ENCODE measurements at regions not wholly inside any gene's neighbourhood (a gene's known extent, or its start where the extent isn't known, plus 50 kb on each side); places are given as distances from the start of the nearest gene placed in this dataset.

DNA sequence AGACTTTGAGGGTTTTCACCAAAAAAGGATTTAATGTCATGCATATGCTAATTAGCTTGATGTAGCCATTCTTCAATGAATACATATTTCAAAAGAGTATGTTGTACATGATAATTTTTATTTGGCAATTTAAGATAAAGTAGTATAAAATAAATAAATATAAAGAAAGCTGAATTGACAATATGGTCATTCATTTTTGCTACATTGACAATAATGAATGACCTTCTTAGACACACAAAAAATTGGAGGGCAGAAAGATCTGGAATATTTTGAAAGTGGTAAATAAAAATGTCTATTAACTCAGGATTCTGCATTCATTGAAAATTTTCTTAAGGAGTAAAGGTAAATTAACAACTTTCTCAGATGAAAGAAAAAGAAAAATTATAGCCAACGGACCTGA, 324.8 kb upstream of the FTMT start:
- DNase-seq = no peak
- H3K4me1 ChIP-seq = no peaks in the 10 kb centered on the region
- in situ Hi-C loops (cut with MboI; ENCODE audit: low pct_ligation_motif_present in 1 of 4, low pct_unique_long_range_greater_than_20kb in 1 of 4, low sequenced_read_pairs in 3 of 4) (no loop called here), intact Hi-C loops (cut with DNase I; ENCODE audit: low total_unique reads) (no loop called here)
- TF ChIP-seq POLR2AphosphoS5 (IDR thresholded peaks at IDR 0.05) = no peak
- TF ChIP-seq POLR2A (IDR thresholded peaks at IDR 0.05) = no peak
- no peak for TF ChIP-seq EP300 (IDR thresholded peaks at IDR 0.05; ENCODE audit: low read depth)
- TF ChIP-seq, protein P1, sequence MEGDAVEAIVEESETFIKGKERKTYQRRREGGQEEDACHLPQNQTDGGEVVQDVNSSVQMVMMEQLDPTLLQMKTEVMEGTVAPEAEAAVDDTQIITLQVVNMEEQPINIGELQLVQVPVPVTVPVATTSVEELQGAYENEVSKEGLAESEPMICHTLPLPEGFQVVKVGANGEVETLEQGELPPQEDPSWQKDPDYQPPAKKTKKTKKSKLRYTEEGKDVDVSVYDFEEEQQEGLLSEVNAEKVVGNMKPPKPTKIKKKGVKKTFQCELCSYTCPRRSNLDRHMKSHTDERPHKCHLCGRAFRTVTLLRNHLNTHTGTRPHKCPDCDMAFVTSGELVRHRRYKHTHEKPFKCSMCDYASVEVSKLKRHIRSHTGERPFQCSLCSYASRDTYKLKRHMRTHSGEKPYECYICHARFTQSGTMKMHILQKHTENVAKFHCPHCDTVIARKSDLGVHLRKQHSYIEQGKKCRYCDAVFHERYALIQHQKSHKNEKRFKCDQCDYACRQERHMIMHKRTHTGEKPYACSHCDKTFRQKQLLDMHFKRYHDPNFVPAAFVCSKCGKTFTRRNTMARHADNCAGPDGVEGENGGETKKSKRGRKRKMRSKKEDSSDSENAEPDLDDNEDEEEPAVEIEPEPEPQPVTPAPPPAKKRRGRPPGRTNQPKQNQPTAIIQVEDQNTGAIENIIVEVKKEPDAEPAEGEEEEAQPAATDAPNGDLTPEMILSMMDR (IDR thresholded peaks at IDR 0.05) = no peak
- no peak overlapping the region for H3K27ac ChIP-seq
- H3K9me3 ChIP-seq = no peaks in the 10 kb centered on the region
- H3K36me3 ChIP-seq = no peaks in the 10 kb centered on the region
- 76 to 80% methylated on average over 1 of the region's 1 CpG for WGBS, 2 donors (ENCODE audit: low coverage in 1 of 2)
- no peaks in the 10 kb centered on the region for H3K27me3 ChIP-seq
- no peak overlapping the region for H3K4me3 ChIP-seq

DNA sequence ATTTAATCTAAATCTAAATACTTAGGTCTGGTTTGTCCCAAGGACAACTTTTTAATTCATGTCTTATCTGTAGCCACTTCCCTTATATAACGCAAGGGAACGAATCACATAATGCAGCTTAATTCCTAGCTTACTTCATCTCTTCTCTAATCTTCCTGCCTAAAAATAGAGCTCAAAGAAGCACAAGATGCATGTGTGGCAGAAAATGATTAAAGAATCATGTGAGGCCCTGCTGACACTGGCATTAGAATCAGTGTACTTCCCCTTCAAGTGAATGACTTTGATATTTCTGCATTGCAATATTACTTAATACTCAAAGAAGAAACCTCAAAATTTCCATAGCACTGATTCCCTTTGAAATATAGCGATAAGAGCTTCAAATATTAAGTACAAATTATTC, 317.9 kb upstream of the FTMT start:
- intact Hi-C loops (cut with DNase I; ENCODE audit: low total_unique reads) (no loop called here), in situ Hi-C loops (cut with MboI; ENCODE audit: low pct_ligation_motif_present in 1 of 4, low pct_unique_long_range_greater_than_20kb in 1 of 4, low sequenced_read_pairs in 3 of 4) (no loop called here)
- Histone ChIP-seq H3K9me3 (no peaks in the 10 kb centered on the region), H3K4me3 (no peak overlapping the region), H3K36me3 (no peaks in the 10 kb centered on the region), H3K4me1 (no peaks in the 10 kb centered on the region), H3K27me3 (no peaks in the 10 kb centered on the region), H3K27ac (no peak overlapping the region)
- 84 to 89% methylated on average over 3 of the region's 3 CpGs for WGBS, 2 donors (ENCODE audit: low coverage in 1 of 2)
- DNase-seq = no peak
- no peak for TF ChIP-seq EP300 (IDR thresholded peaks at IDR 0.05; ENCODE audit: low read depth)
- TF ChIP-seq POLR2AphosphoS5 (IDR thresholded peaks at IDR 0.05) = no peak
- TF ChIP-seq POLR2A (IDR thresholded peaks at IDR 0.05) = no peak
- TF ChIP-seq, protein P1 (IDR thresholded peaks at IDR 0.05) = no peak

DNA sequence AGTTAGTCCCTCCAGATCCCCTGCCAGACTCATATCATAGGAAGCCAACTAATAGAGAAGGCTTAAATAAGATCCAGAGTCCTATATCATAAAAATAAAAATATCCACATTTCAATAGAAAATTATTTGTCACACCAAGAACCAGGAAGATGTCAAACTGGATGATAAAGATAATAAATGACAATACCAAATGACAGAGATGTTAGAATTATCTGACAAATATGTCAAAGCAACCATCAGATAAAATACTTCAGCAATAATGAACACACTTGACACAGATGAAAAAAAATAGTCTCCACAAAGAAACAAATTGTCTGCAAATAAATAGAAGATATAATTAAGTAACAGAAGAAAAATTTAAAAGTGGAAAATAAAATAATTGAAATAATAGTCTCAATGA, 300.7 kb upstream of the FTMT start:
- DNase-seq = no peak
- Histone ChIP-seq H3K4me3 (no peak overlapping the region), H3K4me1 (no peaks in the 10 kb centered on the region), H3K27ac (no peak overlapping the region), H3K9me3 (no peaks in the 10 kb centered on the region), H3K27me3 (no peaks in the 10 kb centered on the region), H3K36me3 (no peaks in the 10 kb centered on the region)
- no peak for TF ChIP-seq POLR2A (IDR thresholded peaks at IDR 0.05)
- TF ChIP-seq EP300 (IDR thresholded peaks at IDR 0.05; ENCODE audit: low read depth) = no peak
- TF ChIP-seq, protein P1 (IDR thresholded peaks at IDR 0.05) = no peak
- TF ChIP-seq POLR2AphosphoS5 (IDR thresholded peaks at IDR 0.05) = no peak
- intact Hi-C loops (cut with DNase I; ENCODE audit: low total_unique reads) = no loop called here
- in situ Hi-C loops (cut with MboI; ENCODE audit: low pct_ligation_motif_present in 1 of 4, low pct_unique_long_range_greater_than_20kb in 1 of 4, low sequenced_read_pairs in 3 of 4) = no loop called here

DNA sequence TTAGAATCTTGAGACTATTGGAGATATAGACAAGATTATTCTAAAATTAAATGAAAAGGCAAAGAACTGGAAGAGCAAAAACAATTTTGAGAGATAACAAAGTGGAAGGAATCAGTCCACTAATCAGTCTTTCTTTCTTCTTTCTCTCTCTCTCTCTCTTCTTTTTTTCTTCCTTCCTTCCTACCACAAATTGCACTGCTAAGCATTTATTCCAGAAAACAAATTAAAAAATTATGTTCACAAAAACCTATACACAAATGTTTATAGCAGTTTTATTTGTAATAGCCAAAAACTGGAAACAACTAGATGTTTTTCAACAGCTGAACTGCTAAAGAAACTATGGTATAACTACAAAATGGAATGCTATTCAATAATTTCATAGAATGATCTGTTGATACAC, 291.9 kb upstream of the FTMT start:
- no peak for TF ChIP-seq EP300 (IDR thresholded peaks at IDR 0.05; ENCODE audit: low read depth)
- no peak for TF ChIP-seq POLR2A (IDR thresholded peaks at IDR 0.05)
- TF ChIP-seq POLR2AphosphoS5 (IDR thresholded peaks at IDR 0.05) = no peak
- TF ChIP-seq, protein P1 (IDR thresholded peaks at IDR 0.05) = no peak
- no peak overlapping the region for H3K27ac ChIP-seq
- no peaks in the 10 kb centered on the region for H3K36me3 ChIP-seq
- no peaks in the 10 kb centered on the region for H3K9me3 ChIP-seq
- H3K4me3 ChIP-seq = no peak overlapping the region
- in situ Hi-C loops (cut with MboI; ENCODE audit: low pct_ligation_motif_present in 1 of 4, low pct_unique_long_range_greater_than_20kb in 1 of 4, low sequenced_read_pairs in 3 of 4) = no loop called here
- no peak for DNase-seq
- intact Hi-C loops (cut with DNase I; ENCODE audit: low total_unique reads) = no loop called here
- H3K4me1 ChIP-seq = no peaks in the 10 kb centered on the region
- no peaks in the 10 kb centered on the region for H3K27me3 ChIP-seq

Measured in transverse colon (tissue), 4 donors.